ENCODE measurements at regions not wholly inside any gene's neighbourhood (a gene's known extent, or its start where the extent isn't known, plus 50 kb on each side); places are given as distances from the start of the nearest gene placed in this dataset.
"Not testable (repeated sequence)": the region's sequence is repeated elsewhere in the genome, so short reads cannot be mapped to it uniquely, and the experiment has no call there.

DNA sequence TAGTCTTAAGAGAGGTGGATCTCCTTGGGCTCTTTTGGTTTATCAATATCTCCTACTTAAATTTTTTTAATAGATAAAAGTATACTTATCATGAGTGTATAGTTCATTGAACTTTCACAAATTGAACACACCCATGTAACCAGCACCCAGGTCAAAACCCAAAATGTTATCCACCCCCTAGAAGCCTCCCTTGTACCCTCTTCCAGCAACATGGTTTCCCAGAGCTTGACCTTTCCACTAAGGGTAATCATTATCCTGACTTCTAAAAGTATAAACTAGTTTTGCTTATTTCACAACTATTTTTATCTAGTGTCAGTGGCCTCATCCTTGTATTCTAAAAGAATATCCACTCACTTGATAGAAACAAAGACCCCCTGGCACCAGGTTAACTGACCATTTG is 106.8 kb downstream of the MDH1 start:
- DNase-seq = no peak

DNA sequence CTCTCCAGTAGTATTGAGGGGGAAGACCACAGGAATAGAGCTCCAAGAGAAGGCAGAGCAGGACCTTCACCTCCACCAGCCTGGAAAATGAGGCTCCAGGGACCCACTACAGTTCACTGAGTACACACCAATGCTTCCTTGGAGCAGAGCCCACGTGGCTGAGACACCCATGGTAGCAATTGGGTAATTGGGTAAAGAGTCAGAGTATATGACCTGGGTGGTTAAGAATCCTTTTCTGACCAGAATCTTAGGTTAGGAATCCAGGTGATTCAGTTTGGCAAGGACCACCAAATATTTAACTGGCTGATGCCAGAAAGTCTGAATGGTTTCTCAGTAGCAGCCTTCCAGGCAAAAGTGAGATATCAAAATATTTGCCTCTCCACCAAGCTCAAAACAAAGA is 107.7 kb downstream of the MDH1 start:
- no peak for DNase-seq

DNA sequence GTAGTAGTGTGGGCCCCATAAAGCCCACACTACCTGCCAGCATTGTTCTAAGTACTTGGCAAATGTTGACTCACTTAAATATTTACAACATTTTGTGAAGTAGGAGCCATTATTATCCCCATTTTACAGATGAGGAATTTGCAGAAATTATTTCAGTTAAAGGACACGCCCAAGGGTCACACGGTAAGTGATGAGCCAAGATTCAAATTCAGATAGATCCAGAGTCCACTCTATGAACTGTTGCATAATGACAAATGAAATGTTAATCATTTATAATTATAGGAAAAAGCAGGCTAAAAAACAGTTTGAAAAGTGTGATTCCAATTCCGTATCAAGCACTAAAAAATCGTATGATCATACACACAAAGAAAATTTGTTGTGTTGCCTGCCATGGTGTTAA is 108.4 kb downstream of the MDH1 start:
- no peak for DNase-seq

DNA sequence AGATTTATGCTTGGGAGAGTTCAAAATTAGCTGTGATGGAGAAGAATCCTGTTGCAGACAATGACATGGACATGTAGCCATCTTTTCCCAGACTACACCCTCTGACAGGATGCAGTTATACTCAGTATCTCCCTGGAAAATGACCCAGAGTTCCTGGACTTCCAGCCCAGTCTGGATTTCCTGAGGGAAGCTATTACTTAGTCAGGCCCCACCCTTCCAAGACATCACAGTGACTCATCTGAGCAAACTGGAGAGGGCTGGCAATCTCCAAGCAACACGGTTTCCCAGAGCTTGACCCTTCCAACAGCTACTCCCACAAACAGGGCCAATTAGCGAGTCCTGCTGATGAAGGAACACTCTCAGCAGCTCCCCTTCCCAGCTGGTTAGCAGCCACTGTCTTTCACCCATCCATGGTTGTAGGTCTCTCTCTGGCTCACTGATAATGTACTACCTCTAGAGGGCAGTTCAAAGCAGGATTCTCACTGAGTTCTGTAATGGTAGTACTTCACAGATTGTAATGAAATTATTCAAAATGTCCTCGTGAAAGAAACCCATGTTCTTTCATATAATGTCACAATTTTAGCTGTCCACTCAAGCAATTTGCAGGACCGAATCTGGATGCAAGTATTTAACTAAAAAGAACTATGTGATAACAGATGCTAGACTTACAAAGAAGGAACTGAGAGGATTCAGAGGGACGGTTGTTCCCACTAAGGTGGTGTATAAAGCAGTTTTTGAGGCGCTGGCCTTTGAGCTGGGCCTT is 110.2 kb downstream of the MDH1 start:
- peak; percentile 17 for DNase-seq

DNA sequence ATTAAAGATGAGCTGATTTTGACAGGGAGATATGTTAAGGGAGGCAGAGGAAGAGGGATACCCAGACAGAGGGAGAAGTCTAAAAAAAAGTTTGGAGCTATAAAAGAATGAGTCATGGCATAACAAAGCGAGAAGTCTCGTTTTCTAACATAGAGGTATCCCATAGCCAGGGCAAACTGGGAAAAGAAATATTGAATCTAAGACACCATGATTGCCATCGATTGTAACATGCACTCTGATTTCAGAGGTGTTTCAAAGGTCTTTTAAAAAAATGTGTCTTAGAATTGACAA is 110.7 kb downstream of the MDH1 start:
- no peak for DNase-seq

DNA sequence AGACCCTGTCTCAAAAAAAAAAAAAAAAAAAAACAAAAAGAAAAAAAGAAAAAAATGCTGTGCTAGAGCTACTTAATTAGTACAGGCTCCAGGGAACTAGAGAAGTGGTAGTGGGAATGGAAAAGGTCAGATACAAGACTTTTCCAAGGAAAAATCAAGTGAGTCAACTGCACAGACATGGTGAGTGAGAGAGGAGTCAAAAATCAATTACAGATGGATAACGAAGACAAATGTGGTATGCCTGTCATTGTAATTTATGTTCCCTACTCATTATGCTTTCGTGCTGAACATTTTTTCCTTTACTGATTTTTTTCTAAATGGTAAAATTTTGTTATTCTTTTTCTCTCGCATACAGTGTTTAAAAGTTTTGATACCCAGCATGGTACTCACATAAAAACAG is 111.5 kb downstream of the MDH1 start:
- no peak for DNase-seq

DNA sequence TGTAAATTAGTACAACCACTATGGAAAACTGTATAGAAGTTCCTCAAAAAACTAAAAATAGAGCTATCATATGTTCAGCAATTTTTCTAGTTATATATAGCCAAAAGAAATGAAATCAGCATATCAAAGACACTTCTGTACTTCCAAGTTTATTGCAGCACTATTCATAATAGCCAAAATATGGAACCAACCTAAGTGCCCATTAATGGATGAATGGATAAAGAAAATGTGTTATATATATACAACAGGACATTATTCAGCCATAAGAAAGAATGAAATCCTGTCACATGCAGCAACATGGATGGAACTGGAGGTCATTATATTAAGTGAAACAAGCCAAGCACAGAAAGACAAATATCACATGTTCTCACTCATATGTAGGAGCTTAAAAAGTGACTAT is 112.6 kb downstream of the MDH1 start:
- DNase-seq = no peak

DNA sequence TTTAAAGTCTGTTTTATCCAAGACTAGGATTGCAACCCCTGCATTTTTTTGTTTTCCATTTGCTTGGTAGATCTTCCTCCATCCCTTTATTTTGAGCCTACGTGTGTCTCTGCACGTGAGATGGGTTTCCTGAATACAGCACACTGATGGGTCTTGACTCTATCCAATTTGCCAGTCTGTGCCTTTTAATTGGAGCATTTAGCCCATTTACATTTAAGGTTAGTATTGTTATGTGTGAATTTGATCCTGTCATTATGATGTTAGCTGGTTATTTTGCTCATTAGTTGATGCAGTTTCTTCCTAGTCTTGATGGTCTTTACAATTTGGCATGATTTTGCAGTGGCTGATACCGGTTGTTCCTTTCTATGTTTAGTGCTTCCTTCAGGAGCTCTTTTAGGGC is 117.3 kb downstream of the MDH1 start:
- not testable (repeated sequence) for DNase-seq

DNA sequence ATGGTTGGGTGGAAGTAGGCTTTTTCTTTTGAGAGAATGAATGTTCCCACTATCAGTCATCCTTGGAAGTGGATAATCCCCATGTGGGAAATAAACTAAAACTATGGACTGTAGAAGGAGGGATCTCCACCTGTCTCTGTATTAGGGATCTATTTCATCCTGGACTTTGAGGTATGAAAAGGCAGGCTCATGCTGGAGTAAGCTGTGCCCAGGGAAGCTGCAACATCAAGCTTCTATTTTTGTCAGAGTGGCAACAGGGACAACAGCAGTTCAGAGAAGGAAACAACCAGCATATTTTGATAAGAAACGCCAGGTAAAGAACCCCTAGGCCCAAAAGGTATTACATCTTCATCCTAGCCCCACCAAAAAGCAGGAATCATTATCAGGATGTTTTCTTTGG is 122.0 kb downstream of the MDH1 start:
- DNase-seq = no peak

DNA sequence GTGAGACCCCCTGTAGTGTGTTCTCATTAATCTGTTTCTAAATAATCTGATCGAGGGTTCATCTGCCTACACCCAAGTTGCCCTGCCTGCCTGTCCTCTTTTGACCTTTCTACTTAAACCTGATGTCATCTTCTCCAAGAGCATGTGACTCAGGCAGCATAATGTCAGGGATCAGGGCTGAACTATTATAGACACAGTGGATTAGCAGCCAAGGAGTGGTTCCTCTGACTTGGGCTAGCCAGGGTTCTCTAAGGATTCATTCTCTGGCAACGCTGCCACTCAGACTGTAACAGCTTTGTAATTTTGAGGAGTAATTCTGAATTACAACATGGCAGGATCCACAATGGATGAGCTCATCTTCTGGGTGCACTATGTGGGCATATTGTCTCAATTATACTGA is 124.0 kb downstream of the MDH1 start:
- no peak for DNase-seq

DNA sequence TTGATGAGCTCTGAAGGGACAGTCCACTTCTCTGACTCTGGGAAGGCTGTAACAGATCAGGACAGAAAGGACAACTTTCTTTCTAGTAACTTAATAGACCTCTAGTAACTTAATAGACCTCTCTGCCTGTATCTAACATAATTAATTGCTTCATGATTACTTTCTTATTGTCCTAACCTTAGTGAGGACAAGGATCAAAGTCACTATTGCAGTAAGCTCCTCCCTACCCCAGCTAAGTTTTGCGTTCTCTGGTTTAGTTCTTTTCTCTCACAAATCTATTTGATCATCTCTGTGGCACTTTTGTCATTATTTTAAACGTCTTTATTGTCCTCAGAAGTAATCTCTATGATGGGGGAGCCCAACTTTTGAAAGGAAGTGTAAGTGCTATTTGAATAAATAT is 125.5 kb upstream of the UGP2 start:
- peak; percentile 7 for DNase-seq

DNA sequence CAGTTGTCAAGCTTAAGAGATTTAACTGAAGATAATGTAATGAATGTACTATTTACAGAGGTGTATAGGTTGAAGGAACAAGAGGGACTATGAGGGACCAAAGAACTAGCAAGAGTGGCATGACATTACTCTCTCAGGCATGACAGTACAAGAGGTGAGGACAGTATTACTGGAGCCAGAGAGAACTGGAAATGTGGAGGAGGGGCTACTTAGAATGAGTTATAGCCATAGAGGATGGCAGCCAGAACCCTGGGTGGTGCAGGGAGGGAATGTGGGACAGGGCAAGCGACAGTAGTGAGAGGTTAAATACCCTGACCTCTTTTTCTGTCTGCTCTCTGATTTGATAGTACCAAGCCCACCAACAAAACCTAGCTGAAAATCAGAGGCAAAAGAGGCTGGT is 122.6 kb upstream of the UGP2 start:
- DNase-seq = no peak

DNA sequence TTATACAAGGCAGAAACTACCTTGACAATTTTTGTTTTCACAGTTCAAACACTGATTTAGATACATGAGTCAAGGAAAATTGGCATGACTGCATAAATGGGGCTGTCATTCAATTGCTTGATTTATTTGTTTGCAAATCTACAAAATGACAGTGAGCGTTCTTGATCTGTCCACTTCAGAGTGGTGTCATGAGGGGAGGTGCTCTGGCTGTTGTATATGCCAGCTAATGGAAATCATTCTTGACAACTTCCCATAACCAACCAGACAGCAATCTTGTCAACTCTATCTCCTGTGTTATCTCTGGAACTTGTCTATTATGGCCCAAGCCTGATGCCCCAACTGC is 120.6 kb upstream of the UGP2 start:
- no peak for DNase-seq

DNA sequence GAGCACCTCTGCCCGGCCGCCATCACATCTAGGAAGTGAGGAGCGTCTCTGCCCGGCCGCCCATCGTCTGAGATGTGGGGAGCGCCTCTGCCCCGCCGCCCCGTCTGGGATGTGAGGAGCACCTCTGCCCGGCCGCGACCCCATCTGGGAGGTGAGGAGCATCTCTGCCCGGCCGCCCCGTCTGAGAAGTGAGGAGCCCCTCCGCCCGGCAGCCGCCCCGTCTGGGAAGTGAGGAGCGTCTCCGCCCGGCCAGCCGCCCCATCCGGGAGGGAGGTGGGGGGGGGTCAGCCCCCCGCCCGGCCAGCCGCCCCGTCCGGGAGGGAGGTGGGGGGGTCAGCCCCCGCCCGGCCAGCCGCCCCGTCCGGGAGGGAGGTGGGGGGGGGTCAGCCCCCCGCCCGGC is 119.4 kb upstream of the UGP2 start:
- not testable (repeated sequence) for DNase-seq

DNA sequence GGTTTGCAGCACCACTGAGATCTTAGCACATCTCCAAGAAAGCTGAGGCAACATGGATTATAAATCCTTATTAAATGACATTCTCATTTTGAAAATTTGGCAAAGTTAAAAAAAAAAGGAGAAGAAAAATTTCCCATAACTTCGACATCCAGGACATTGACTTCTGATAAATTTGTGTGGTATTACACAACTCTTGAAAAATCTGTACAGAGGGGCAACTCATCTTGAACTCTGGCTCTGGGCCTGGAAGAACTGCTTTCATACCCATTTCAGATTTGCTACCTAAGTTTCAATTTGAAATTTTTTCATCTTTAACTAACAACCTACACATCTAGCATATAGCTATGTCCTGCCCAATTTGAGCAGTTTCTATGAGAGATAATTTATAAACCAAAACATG is 118.0 kb upstream of the UGP2 start:
- DNase-seq = no peak

DNA sequence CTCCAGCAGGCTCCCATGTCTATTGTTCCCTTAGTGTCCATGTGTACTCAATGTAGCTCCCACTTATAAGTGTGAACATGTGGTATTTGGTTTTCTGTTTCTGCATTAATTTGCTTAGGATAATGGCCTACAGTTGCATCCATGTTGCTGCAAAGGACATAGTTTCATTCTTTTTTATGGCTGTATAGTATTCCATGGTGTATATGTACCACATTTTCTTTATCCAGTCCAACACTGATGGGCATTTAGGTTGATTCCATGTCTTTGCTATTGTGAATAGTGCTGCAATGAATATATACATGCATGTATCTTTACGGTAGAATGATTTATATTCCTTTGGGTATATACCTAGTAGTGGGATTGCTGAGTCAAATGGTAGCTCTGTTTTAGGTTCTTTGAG is 116.5 kb upstream of the UGP2 start:
- DNase-seq = not testable (repeated sequence)

DNA sequence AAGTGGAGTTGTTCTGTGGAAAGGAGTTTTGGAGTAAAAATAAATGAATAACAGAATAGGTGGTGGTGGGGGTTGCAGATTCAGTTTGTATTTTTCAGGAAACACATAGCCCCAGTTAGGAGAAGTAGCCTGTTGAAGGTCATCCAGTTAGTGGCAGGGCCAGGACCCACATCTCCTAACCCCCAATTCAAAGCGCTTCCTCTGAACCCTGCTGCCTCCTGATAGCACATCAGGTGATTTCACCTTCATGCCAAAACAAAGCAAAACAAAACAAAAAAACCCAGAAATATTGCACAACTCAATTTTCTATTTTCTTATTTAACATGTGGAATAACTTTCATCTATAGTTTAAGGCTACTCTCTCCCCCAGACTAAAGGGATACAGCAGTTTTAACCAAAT is 112.3 kb upstream of the UGP2 start:
- no peak for DNase-seq

DNA sequence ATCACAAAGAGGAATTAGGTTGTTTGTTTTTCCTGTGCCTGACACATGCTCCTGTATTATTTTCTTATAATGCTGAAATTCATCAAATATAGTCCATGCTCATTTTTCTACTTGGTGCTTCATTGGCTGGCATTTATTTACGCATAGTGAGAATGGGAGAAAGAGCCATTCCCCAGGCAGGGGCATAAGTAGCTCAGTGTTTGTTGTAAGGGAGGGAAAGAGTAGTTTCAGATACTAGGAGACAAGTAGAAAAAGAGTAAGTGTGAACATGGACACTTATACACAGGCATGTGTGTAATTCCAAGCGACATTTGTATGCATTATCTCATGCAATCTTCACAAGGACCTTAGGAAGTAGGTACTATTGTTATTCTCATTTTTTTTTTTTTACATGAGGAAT is 111.9 kb upstream of the UGP2 start:
- DNase-seq = no peak

DNA sequence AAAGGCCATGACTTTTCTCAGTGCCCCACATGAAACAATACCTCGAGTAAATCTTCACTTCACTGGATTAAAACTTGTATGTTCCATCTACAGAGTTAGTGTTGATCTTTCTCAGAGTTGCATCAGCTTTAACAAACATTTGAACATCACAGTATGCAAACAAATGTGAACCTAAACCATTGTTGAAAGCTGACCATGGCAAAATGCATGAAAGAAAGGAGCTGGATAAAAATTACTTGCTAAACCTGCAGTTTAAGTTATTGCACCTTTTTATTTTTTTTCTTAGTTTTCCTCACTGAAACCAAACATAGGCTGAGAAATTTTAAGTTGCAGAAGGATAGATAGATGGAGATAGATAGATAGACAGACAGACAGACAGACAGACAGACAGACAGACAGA is 107.2 kb upstream of the UGP2 start:
- DNase-seq = no peak

DNA sequence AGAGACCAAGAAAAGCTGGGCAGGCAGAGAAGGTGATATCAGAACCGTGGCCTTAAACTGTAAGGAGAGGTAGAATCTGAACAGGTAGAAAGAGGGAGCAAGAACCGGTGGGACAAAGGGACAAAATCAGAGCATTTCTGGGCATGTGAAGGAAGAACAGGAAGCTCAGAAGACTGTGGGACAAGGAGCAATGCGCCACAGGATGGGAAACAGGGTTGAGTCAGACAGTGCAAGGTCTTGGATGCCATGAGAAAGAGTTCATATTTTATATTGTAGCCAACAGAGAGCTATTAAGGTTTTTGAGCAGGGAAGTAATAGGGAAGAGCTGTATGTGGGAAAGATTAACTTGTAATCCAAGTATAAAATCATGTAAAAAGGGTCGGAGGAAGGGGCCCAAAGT is 106.4 kb upstream of the UGP2 start:
- no peak for DNase-seq

DNA sequence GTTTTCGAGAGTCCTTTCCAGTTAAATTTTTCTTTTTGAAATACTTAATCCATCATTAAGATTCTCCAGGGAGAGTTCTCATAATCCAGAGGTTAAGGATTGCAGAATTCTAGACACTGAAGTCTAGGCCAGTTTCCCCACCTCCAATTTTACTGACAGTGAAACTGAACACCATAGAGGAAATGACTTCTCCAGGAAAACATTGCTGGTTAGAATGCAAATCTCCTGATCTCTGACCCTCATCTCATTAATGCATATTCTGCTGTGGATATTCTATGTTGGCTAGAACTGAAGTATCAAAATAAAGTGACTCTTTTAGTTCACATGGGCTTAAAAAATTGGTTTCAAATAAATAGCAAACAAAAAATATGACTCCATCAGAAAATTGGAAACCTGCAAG is 105.8 kb upstream of the UGP2 start:
- no peak for DNase-seq

DNA sequence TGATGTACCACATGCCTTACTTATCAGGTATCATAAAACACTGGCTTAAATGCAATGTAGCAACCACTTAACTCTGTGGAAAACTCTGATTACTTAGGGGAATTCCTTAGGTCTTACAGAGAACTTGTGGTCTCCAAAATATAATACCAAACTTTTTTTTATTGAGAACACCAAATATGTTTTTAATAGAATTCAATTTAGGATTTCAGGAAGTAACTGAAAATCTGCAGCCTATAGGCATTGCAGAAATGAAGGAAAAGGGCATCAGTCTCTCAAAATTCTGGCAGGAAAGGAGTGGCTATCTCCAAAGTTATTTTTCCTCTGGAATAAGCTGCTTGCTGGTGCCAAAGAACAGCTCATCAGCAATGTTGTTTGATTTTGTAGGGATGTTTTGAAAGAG is 105.3 kb upstream of the UGP2 start:
- DNase-seq = no peak

DNA sequence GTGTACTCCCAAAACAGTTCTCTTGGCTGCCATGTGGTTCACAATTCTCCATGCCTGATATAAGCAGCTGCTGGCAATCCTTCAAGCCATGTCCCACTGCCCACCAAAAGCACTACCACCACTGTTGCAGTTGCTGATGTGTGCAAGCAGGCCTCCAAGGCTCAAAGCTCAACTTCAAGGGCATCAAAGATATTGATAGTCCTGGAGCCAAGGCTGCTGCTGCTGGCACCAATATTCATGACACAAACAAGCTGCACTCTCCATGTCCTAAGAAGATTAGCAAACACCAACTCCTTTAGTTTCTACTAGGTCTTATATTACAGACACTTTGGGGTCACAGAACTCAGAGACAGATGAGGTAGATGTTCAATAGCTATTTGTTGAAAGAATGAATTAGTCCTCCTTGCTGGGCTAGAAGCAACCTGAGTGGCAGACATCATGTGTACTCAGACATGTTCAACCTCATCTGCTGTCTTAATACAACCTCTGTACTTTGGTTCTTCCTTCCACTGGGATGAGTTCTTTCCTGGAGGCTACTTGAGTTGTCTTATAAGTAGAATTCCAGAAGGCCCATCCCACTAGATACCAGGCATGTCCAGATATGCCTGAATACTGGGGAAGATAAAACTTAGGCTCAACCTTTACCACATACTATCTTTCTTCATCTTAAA is 104.5 kb upstream of the UGP2 start:
- DNase-seq = no peak

DNA sequence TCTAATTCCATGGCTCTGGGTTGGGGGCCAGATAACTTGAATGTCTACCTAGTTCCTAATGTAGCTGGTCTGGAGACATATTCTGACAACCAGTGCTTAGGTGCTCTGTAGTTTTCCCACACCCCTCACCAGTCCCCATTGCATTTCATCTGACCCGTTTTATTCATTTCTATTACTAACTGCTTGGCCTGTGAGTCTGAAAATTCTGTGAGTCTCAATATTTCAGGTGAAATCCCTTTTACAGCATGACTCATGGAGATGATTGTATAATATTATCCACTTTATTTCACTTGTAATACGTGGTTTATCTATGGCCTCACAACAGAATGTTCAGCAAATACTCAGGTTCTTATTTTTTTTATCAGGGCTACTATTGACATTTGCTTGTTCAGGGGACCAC is 103.7 kb upstream of the UGP2 start:
- DNase-seq = no peak

All from renal pelvis (tissue), 1 donor.